Nephron progenitor cell (in vitro differentiated cells): ENCODE measurements at regions not wholly inside any gene's neighbourhood (a gene's known extent, or its start where the extent isn't known, plus 50 kb on each side); places are given as distances from the start of the nearest gene placed in this dataset.

Source experiments
- DNase-seq: peaks from one replicate; pipeline ENCODE4 v3.0.0; 2021
- H3K27ac Mint-ChIP-seq: 2 replicates; pipeline ENCODE4 v1.8.0; 2021; ENCODE audit warnings: mild to moderate bottlenecking, moderate library complexity, mixed read lengths
- H3K27me3 Mint-ChIP-seq: 2 replicates; pipeline ENCODE4 v1.8.0; 2021; ENCODE audit warnings: mild to moderate bottlenecking, low read depth, mixed read lengths; ENCODE audit not compliant: poor library complexity
- H3K36me3 Mint-ChIP-seq: 2 replicates; pipeline ENCODE4 v1.8.0; 2021; ENCODE audit warnings: low read depth, mixed read lengths
- H3K4me1 Mint-ChIP-seq: 2 replicates; pipeline ENCODE4 v1.8.0; 2021; ENCODE audit warnings: mixed read lengths
- H3K4me3 Mint-ChIP-seq: 2 replicates; pipeline ENCODE4 v1.8.0; 2021; ENCODE audit warnings: mild to moderate bottlenecking, moderate library complexity, mixed read lengths
- H3K9me3 Mint-ChIP-seq: 2 replicates; pipeline ENCODE4 v1.8.0; 2021; ENCODE audit warnings: mild to moderate bottlenecking, moderate library complexity, mixed read lengths
- TF ChIP-seq, protein P1 (sequence below): fragments of 200-600 bp; sonication (generic); IDR thresholded peaks from 2 replicates; pipeline ENCODE4 v1.5.0; 2021; ENCODE audit warnings: antibody characterized with exemption

DNA sequence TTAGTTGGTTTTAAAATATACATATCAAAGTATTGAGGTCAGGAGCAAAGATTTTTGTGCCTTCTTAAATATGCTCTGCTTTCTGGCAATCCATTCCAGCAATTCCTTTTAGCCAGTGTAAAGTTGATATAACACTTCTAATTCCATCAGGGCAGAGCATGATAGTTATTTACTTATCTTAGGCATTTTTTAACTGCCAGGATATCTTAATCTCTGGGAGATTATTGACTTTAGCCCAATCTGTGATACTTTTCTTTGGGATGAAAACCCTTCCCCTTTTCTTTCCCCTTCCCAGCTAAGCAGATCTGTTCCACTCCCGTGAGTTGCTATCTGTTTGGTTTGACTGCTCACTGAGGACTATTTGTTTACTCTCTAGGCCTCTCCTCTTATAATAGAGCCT is 168.7 kb upstream of the RSPO3 start:
- no peaks in the 10 kb centered on the region for H3K27me3 Mint-ChIP-seq
- TF ChIP-seq, protein P1, sequence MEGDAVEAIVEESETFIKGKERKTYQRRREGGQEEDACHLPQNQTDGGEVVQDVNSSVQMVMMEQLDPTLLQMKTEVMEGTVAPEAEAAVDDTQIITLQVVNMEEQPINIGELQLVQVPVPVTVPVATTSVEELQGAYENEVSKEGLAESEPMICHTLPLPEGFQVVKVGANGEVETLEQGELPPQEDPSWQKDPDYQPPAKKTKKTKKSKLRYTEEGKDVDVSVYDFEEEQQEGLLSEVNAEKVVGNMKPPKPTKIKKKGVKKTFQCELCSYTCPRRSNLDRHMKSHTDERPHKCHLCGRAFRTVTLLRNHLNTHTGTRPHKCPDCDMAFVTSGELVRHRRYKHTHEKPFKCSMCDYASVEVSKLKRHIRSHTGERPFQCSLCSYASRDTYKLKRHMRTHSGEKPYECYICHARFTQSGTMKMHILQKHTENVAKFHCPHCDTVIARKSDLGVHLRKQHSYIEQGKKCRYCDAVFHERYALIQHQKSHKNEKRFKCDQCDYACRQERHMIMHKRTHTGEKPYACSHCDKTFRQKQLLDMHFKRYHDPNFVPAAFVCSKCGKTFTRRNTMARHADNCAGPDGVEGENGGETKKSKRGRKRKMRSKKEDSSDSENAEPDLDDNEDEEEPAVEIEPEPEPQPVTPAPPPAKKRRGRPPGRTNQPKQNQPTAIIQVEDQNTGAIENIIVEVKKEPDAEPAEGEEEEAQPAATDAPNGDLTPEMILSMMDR, result no peak
- H3K4me1 Mint-ChIP-seq, result peaks cover 41% of the 10 kb centered on the region
- peak overlapping the region; percentile 66 for H3K27ac Mint-ChIP-seq
- no peak overlapping the region for H3K4me3 Mint-ChIP-seq
- H3K9me3 Mint-ChIP-seq, result no peaks in the 10 kb centered on the region
- no peak for DNase-seq
- H3K36me3 Mint-ChIP-seq, result no peaks in the 10 kb centered on the region

- H3K27ac Mint-ChIP-seq, result no peak overlapping the region
- H3K9me3 Mint-ChIP-seq, result no peaks in the 10 kb centered on the region
- peaks cover 16% of the 10 kb centered on the region for H3K4me1 Mint-ChIP-seq
- H3K36me3 Mint-ChIP-seq, result peaks cover 4% of the 10 kb centered on the region
- no peak overlapping the region for H3K4me3 Mint-ChIP-seq
- H3K27me3 Mint-ChIP-seq, result no peaks in the 10 kb centered on the region
- no peak for DNase-seq
- TF ChIP-seq, protein P1, result no peak
Measured at GRCh38 chr6:126955621-126956020, 162.8 kb upstream of the RSPO3 start.

GRCh38 chr6:126957721-126958120 is 160.8 kb upstream of the RSPO3 start:
- DNase-seq, result no peak
- H3K4me3 Mint-ChIP-seq, result no peak overlapping the region
- no peaks in the 10 kb centered on the region for H3K9me3 Mint-ChIP-seq

GRCh38 chr6:126959765-126960164 is 158.7 kb upstream of the RSPO3 start:
- no peak for DNase-seq
- Mint-ChIP-seq H3K27me3 (no peaks in the 10 kb centered on the region), H3K27ac (peak overlapping the region; percentile 72), H3K9me3 (peaks cover 4% of the 10 kb centered on the region), H3K4me1 (peaks cover 30% of the 10 kb centered on the region), H3K4me3 (no peak overlapping the region), H3K36me3 (peaks cover 8% of the 10 kb centered on the region)
- TF ChIP-seq, protein P1, result no peak

More at GRCh38 chr6:126957721-126958120, 160.8 kb upstream of the RSPO3 start:
- no peaks in the 10 kb centered on the region for H3K27me3 Mint-ChIP-seq
- peaks cover 4% of the 10 kb centered on the region for H3K36me3 Mint-ChIP-seq
- H3K4me1 Mint-ChIP-seq, result peaks cover 16% of the 10 kb centered on the region
- H3K27ac Mint-ChIP-seq, result no peak overlapping the region
- TF ChIP-seq, protein P1, result no peak

DNA sequence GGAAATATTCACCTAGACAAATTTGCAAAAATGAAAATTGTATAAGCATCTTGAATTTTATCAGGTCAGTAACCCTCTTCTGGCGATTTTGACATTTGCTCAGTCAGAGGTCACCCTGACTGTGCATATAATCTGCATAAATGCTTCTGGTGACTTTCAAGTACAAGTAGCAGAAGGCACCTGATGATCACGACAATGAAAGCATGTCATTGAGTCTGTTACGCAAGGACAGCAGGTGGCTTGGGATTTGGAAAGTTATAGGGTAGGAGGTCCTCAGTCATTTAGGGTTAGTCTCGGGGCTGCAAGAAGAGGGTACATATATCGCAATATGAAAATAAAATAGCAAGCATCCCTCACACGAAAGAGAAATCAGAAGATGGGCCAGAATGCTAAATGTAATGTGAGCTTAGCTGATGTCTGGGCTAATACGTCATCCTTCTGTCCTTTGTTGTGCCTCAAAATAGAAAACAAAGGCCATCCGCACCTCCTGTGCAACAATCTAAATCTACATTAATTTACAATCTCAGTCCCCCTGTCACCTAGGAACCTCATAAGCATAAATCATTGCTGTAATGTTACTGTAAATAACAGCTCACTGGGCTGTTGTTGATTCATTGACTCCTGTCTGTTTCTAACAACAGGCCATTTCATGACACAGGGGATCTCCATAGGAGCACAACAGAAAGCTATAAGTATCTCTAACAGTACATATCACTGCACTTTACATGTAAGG is 155.2 kb upstream of the RSPO3 start:
- Mint-ChIP-seq H3K4me3 (no peak overlapping the region), H3K9me3 (peaks cover 15% of the 10 kb centered on the region), H3K4me1 (peaks cover 38% of the 10 kb centered on the region), H3K27ac (peak overlapping the region; percentile 44), H3K27me3 (no peaks in the 10 kb centered on the region), H3K36me3 (peaks cover 22% of the 10 kb centered on the region)
- TF ChIP-seq, protein P1, result no peak
- DNase-seq, result no peak
